ENCODE measurements at regions not wholly inside any gene's neighbourhood (a gene's known extent, or its start where the extent isn't known, plus 50 kb on each side); places are given as distances from the start of the nearest gene placed in this dataset.
A peak's percentile ranks its signal among the peaks of the same experiment; 100 is the strongest.

DNA sequence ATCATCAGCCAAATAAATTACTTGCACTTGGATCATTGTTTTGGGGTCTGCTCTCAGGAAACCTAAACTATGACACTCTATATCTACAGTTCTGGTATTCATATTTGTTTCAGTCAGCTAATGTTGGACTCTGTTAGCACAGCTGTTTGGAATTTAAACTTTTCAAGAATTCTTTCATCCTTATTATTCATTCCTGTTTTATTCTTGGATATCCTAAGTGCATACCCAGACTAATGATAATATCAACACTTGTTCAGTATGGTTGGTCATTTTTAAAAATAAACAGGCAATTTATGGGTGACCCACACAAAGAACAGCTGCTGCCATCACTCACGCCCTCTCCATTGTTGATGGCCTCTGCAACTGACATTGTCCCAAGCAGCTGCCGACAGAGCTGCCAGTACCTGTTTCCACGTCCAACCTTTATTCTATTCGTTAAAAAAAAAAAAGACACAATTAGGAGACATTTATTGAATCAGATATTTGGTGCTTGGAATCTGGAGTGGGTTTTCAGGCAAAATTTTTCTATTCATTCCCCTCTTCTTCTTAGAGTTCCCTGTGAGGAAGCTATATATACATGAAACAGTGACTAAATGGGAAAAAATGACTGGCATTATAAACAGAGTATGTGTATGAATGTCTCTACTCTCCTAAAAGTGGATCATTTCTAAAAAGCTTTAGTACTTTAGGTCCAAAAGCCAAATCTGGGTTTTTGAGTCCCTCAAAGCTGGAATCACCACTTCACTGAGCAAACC lies 252.1 kb upstream of the NAV3 start:
- Mint-ChIP-seq H3K4me1 (ENCODE audit: low read depth) (no peaks in the 10 kb centered on the region), H3K27me3 (ENCODE audit: low read depth) (no peaks in the 10 kb centered on the region), H3K4me3 (no peak overlapping the region), H3K36me3 (ENCODE audit: low read depth) (no peaks in the 10 kb centered on the region), H3K27ac (no peak overlapping the region), H3K9me3 (no peaks in the 10 kb centered on the region)
- no peak for DNase-seq
- CTCF ChIA-PET = no interaction called here
- intact Hi-C loops (cut with micrococcal nuclease) = no loop called here

DNA sequence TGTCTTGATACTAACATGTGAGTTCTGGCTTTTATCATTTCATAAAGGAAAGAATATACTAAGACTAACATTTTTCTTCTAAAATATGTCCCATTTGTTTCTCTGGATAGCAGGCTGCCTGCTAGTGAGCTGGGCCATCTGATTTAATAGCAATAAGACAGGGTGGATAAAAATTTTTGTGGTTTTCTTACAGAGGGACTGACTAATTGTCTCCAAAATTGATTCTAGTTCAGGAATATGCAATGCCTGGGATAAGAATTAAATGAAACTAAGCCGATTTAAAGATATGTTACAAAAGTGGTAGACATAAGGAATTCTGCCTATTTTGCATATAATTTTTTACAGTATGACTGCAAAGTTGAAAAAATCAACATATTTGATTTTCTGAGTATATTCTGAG lies 252.9 kb upstream of the NAV3 start:
- Mint-ChIP-seq H3K36me3 (ENCODE audit: low read depth) (no peaks in the 10 kb centered on the region), H3K27me3 (ENCODE audit: low read depth) (no peaks in the 10 kb centered on the region), H3K4me3 (no peak overlapping the region), H3K4me1 (ENCODE audit: low read depth) (no peaks in the 10 kb centered on the region), H3K27ac (no peak overlapping the region), H3K9me3 (no peaks in the 10 kb centered on the region)
- intact Hi-C loops (cut with micrococcal nuclease) = no loop called here
- CTCF ChIA-PET = no interaction called here
- no peak for DNase-seq

DNA sequence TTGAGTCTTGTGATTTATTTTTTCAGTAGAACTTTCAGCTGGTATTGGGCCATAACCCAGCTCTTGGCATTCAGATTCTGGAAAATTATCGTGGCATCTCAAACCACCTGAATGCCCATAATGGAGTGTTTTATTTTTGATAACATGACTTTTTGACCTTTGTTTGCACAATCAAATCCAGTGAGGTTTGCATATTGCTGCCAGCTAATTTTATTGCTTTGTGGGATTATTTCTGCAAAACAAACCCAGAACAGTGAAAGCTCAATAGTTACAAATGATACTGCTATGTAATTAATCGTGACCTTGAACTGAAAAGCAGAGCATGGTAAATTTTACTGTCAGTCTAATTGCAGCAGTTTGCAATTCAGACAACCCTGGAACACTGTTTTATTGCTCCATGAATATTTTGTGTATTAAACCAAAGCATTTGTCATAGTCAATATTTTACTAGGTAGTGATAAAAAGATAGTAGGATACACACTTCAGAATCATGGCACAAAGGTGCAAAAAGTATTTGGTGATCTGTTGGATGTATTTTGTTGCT lies 255.2 kb upstream of the NAV3 start:
- Mint-ChIP-seq H3K27ac (no peak overlapping the region), H3K9me3 (peaks cover 2% of the 10 kb centered on the region), H3K36me3 (ENCODE audit: low read depth) (no peaks in the 10 kb centered on the region), H3K4me3 (no peak overlapping the region), H3K4me1 (ENCODE audit: low read depth) (no peaks in the 10 kb centered on the region), H3K27me3 (ENCODE audit: low read depth) (no peaks in the 10 kb centered on the region)
- no peak for DNase-seq
- CTCF ChIA-PET = no interaction called here
- intact Hi-C loops (cut with micrococcal nuclease) = no loop called here

DNA sequence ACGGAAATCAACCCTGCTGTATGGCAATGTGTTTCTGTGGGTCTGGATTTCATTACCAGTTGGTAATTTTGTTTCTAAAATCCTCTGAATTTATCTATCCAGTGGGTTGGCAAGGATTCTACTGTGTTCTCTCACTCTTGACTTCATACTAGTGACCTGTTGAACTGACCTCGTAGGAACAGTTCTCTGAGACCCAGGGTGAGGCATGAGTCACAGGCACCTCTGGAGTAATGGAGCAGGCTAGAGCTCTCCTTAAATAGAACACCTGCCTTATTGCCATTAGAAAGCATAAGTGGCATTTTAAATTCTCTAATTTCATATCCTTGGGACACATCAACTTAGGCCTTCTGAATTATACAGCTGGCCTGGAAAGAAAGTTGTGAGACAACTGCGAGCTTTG lies 258.3 kb upstream of the NAV3 start:
- no peaks in the 10 kb centered on the region for H3K27me3 Mint-ChIP-seq (ENCODE audit: low read depth)
- intact Hi-C loops (cut with micrococcal nuclease) = no loop called here

DNA sequence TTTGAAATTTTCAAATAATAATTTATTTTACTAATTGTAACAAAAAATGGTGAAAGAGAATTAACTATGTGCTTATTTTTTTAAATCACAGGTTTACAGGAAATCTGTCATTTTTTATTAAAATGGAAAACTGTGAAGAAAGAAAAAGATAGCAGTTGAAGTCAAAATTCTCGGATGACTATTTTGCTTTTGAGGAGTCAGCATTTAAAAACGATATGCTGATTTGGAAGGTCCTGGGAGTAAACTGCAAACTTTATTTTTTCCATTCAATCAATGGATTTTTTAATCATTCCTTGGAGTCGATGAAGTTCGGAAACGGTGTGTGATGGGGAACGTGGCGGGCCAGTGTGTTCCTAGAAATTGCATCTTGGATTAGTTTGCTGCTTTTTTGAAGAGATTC lies 258.9 kb upstream of the NAV3 start:
- intact Hi-C loops (cut with micrococcal nuclease) = no loop called here
- Mint-ChIP-seq H3K9me3 (peaks cover 7% of the 10 kb centered on the region), H3K4me1 (ENCODE audit: low read depth) (no peaks in the 10 kb centered on the region), H3K27me3 (ENCODE audit: low read depth) (no peaks in the 10 kb centered on the region), H3K36me3 (ENCODE audit: low read depth) (no peaks in the 10 kb centered on the region), H3K4me3 (no peak overlapping the region), H3K27ac (no peak overlapping the region)
- CTCF ChIA-PET = no interaction called here
- DNase-seq = no peak

More for the DNA sequence above, 258.3 kb upstream of the NAV3 start:
- DNase-seq = no peak
- Mint-ChIP-seq H3K4me3 (no peak overlapping the region), H3K36me3 (ENCODE audit: low read depth) (no peaks in the 10 kb centered on the region), H3K27ac (no peak overlapping the region), H3K4me1 (ENCODE audit: low read depth) (no peaks in the 10 kb centered on the region), H3K9me3 (peaks cover 7% of the 10 kb centered on the region)
- CTCF ChIA-PET = no interaction called here

DNA sequence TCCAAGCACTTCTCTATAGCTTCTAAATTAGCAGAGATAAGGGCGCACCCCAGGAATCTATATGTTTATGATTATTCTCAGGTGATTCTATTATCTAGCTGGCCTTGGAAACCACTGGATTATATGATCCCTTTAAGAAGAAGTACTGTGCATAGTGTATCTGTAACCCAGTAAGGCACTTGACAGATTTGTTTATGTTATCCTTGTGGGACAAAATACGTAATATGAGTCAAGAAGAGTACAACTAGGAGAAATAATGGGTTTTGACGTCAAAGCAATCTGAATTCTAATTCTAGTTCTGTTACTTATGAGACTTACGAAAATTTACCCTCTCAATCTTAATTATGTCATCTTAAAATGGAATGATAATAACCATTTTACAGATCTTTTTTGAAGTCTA lies 259.6 kb upstream of the NAV3 start:
- H3K27me3 Mint-ChIP-seq (ENCODE audit: low read depth) = no peaks in the 10 kb centered on the region
- no peak overlapping the region for H3K27ac Mint-ChIP-seq

DNA sequence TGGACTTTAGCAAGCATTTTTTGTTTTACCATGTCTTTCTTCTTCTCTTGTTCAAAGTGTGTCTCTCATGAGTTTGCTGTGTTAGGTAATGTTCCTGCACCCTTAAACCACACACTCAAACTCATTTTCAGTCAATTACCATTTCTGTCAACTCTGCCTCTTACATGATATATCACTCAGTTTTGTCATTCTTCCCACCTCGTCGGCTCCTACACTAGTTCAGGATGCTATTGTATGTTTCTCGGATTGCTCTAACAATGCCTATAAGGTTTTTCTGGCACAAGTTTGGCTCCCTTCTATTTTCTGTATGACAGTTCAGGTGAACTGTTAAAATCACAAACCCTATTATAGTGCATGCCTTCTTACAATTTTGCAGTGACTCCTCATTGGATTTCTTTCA lies 260.8 kb upstream of the NAV3 start:
- H3K9me3 Mint-ChIP-seq = peaks cover 8% of the 10 kb centered on the region
- H3K36me3 Mint-ChIP-seq (ENCODE audit: low read depth) = no peaks in the 10 kb centered on the region
- intact Hi-C loops (cut with micrococcal nuclease) = no loop called here
- H3K27ac Mint-ChIP-seq = no peak overlapping the region
- H3K4me1 Mint-ChIP-seq (ENCODE audit: low read depth) = no peaks in the 10 kb centered on the region
- H3K4me3 Mint-ChIP-seq = no peak overlapping the region
- CTCF ChIA-PET = no interaction called here
- no peaks in the 10 kb centered on the region for H3K27me3 Mint-ChIP-seq (ENCODE audit: low read depth)
- DNase-seq = no peak

More for the DNA sequence above, 259.6 kb upstream of the NAV3 start:
- H3K4me3 Mint-ChIP-seq = no peak overlapping the region
- no peak for DNase-seq
- peaks cover 7% of the 10 kb centered on the region for H3K9me3 Mint-ChIP-seq
- CTCF ChIA-PET = no interaction called here
- H3K4me1 Mint-ChIP-seq (ENCODE audit: low read depth) = no peaks in the 10 kb centered on the region
- intact Hi-C loops (cut with micrococcal nuclease) = no loop called here
- H3K36me3 Mint-ChIP-seq (ENCODE audit: low read depth) = no peaks in the 10 kb centered on the region

DNA sequence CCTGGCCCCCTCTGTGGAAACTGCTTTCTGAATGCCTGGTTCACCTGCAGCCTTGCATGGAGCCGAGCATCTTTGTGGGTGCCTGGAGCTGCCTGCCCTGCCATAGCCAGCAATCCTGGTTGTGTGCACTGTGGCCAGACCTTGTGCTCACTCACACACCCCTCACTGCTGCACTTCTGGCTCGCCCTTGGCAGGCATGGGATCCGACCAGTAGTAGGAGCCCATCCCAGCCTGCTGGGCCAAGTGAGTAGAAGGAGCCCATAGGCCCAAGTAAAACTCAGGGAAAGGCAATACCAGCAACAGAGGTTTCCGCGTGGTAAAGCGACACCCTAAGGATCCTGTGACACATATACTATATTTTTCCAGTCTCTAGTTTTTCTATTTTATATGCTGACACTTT lies 270.0 kb upstream of the NAV3 start:
- Mint-ChIP-seq H3K4me1 (ENCODE audit: low read depth) (no peaks in the 10 kb centered on the region), H3K4me3 (no peak overlapping the region), H3K27me3 (ENCODE audit: low read depth) (no peaks in the 10 kb centered on the region), H3K27ac (no peak overlapping the region), H3K9me3 (peaks cover 4% of the 10 kb centered on the region), H3K36me3 (ENCODE audit: low read depth) (no peaks in the 10 kb centered on the region)
- intact Hi-C loops (cut with micrococcal nuclease) = no loop called here
- CTCF ChIA-PET = no interaction called here
- no peak for DNase-seq

DNA sequence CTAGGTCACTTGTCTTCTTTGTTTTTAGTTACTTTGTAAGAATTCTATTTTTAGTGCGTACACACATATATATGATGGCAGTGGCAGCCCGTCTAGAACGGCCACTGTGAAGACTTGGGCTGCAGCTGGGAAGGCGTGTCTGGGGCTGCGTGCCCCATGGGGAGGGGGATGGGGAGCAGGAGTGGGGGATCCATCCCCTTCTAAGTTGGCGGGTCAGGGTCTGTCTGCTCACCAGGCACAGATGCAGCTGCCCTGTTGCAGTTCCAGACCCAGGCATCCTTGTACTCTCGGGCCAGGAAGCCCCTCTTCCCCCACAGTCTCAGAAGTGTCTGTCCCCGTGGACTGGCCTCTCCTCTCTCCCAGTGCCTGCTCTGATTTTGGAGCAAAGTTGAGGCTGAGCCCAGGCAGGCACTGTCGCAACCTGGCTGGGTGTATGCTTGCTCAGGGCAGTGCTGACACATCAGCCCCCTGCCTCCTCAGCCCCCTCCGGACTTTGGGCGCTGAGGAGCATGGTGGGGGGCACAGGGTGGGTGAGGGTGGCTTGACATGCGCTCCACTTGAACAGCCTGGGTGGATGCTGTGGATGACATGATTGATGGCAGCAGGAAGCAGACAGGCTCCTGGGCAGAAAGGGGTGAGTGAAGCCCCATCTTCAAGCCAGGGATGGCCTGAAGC lies 271.2 kb upstream of the NAV3 start:
- H3K4me1 Mint-ChIP-seq (ENCODE audit: low read depth) = no peaks in the 10 kb centered on the region

DNA sequence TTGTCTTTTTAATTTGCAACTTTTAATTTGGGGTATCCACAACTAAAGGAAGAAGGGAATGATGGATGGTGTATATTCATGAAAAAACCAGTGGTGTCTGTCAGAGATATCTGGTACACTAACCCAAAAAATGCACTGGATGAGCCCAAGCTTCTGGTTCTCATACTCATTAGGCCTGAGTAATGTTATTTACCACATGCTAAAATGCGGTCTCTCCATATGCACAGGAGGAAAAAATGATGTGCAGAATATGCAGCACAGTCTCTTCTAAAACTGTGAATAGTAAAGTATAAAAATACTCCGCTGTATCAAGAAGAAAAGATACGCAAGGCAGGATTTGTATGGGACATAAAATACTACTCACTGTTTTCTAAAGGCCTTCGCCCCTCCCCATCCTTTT lies 275.6 kb upstream of the NAV3 start:
- no peak for DNase-seq
- CTCF ChIA-PET = no interaction called here
- intact Hi-C loops (cut with micrococcal nuclease) = no loop called here

More for the DNA sequence above, 271.2 kb upstream of the NAV3 start:
- intact Hi-C loops (cut with micrococcal nuclease) = no loop called here
- Mint-ChIP-seq H3K27ac (no peak overlapping the region), H3K36me3 (ENCODE audit: low read depth) (no peaks in the 10 kb centered on the region), H3K27me3 (ENCODE audit: low read depth) (no peaks in the 10 kb centered on the region), H3K4me3 (no peak overlapping the region), H3K9me3 (peaks cover 4% of the 10 kb centered on the region)
- no peak for DNase-seq
- CTCF ChIA-PET = no interaction called here

DNA sequence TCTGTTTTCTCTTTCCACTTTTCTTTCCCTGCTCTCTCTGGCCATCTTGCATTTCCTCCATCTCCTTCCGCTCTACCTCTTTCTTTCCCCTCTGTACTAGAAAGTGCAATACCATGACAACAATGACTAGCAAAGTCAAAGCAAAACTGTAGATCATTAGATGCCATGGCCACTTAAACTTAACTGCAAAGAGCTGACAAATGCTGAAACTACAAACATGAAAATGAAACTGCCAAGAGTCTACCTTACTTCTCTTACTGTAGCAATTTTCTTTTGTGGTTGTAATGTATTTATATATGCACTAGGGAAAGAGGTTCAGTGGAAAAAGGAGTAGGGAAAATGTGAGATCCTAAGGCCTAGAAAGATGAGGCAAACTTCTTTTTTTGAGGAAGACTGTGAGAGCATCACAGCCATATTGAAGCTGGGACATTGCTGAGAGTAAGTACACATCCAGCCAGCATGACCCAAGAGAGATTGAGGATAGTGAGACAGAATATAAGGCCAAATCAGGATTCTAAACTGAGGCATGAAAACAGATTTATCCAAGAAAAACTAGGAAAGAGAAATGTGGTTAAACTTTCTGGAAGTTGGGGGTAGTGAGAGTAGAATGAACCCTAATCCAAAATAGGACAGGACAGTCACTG lies 276.6 kb upstream of the NAV3 start:
- H3K27ac Mint-ChIP-seq = peak overlapping the region; percentile 1
- CTCF ChIA-PET = no interaction called here
- intact Hi-C loops (cut with micrococcal nuclease) = no loop called here
- DNase-seq = no peak
- H3K4me3 Mint-ChIP-seq = no peak overlapping the region
- no peaks in the 10 kb centered on the region for H3K4me1 Mint-ChIP-seq (ENCODE audit: low read depth)
- H3K27me3 Mint-ChIP-seq (ENCODE audit: low read depth) = no peaks in the 10 kb centered on the region
- no peaks in the 10 kb centered on the region for H3K36me3 Mint-ChIP-seq (ENCODE audit: low read depth)
- H3K9me3 Mint-ChIP-seq = peaks cover 4% of the 10 kb centered on the region

More for the DNA sequence above, 275.6 kb upstream of the NAV3 start:
- H3K36me3 Mint-ChIP-seq (ENCODE audit: low read depth) = no peaks in the 10 kb centered on the region
- no peaks in the 10 kb centered on the region for H3K4me1 Mint-ChIP-seq (ENCODE audit: low read depth)
- no peak overlapping the region for H3K27ac Mint-ChIP-seq
- H3K4me3 Mint-ChIP-seq = no peak overlapping the region
- H3K9me3 Mint-ChIP-seq = peaks cover 4% of the 10 kb centered on the region
- no peaks in the 10 kb centered on the region for H3K27me3 Mint-ChIP-seq (ENCODE audit: low read depth)

DNA sequence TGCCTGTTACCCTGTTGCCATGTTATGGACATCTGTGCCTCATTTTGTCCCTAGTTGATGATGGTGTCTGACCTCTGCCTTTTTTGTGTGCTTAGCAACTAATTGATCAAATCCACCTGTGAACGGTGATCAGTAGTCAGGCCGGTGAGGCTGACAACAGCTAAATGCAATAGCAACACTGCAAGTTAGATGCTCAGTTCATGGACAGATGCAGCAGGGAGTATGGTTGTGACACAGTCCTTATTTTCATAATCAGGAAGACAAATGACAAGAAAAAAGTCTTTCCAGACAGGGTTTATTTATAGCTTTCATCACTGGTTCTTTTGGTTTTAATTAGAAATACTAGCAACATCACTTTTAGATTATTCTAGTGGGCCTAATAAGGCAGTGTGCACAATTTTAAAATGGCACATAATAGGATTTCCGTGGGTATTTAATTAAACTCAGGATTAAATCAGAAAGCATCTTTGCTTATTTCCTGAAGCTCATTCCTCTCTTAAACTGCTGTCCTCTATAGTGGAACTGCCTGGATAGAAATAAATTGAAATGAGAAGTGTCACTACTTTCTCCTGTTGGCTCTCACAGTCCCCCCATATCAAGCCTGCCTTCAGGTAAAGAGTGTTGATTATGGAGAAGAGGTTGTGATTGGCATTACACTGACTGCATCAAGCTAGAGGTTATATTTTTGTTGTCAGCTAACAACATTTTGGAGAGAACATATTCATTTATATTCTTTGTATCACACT lies 281.1 kb upstream of the NAV3 start:
- H3K4me1 Mint-ChIP-seq (ENCODE audit: low read depth) = no peaks in the 10 kb centered on the region
- CTCF ChIA-PET = no interaction called here
- no peak for DNase-seq
- H3K36me3 Mint-ChIP-seq (ENCODE audit: low read depth) = no peaks in the 10 kb centered on the region
- no peak overlapping the region for H3K27ac Mint-ChIP-seq
- no peak overlapping the region for H3K4me3 Mint-ChIP-seq
- H3K27me3 Mint-ChIP-seq (ENCODE audit: low read depth) = no peaks in the 10 kb centered on the region
- peaks cover 2% of the 10 kb centered on the region for H3K9me3 Mint-ChIP-seq
- intact Hi-C loops (cut with micrococcal nuclease) = no loop called here
